Ascending aorta (tissue), 2 donors: ENCODE measurements at regions not wholly inside any gene's neighbourhood (a gene's known extent, or its start where the extent isn't known, plus 50 kb on each side); places are given as distances from the start of the nearest gene placed in this dataset.

Source experiments
- DNase-seq, 2 donors: peaks; one replicate each; pipeline ENCODE4 v3.0.0-alpha.2; 2019; ENCODE audit warnings: low spot score in 2 of 2
- H3K27ac ChIP-seq, 2 donors: fragments of 200-600 bp; sonication (generic); one replicate each; pipeline ENCODE4 v1.5.1; 2016 to 2017; ENCODE audit warnings: mild to moderate bottlenecking in 1 of 2
- H3K27me3 ChIP-seq: fragments of 200-600 bp; sonication (generic); one replicate; pipeline ENCODE4 v1.5.1; 2017
- H3K36me3 ChIP-seq, 2 donors: fragments of 200-600 bp; sonication (generic); one replicate each; pipeline ENCODE4 v1.5.1; 2016
- H3K4me1 ChIP-seq, 2 donors: fragments of 200-600 bp; sonication (generic); one replicate each; pipeline ENCODE4 v1.5.1; 2016 to 2017; ENCODE audit warnings: mild to moderate bottlenecking in 1 of 2
- H3K4me3 ChIP-seq, 2 donors: fragments of 200-600 bp; sonication (generic); one replicate each; pipeline ENCODE4 v1.5.1; 2016 to 2017; ENCODE audit warnings: mild to moderate bottlenecking in 1 of 2
- H3K9me3 ChIP-seq, 2 donors: fragments of 200-600 bp; sonication (generic); one replicate each; pipeline ENCODE4 v1.5.1; 2016
- intact Hi-C: fragments of 100-400 bp; cut with DNase I; formaldehyde crosslinking; loops from one replicate; pipeline ENCODE4 v1.15.1; 2023
- TF ChIP-seq, protein P1 (sequence below), 3 experiments: fragments of 200-600 bp in 2 of 3; fragments of 450-650 bp in 1 of 3; sonication (generic) in 2 of 3; IDR thresholded peaks; one replicate each; pipeline ENCODE4 v1.5.1; 2016 to 2019; ENCODE audit warnings: antibody characterized with exemption in 3 of 3, mild to moderate bottlenecking in 1 of 3, moderate library complexity in 1 of 3

DNA sequence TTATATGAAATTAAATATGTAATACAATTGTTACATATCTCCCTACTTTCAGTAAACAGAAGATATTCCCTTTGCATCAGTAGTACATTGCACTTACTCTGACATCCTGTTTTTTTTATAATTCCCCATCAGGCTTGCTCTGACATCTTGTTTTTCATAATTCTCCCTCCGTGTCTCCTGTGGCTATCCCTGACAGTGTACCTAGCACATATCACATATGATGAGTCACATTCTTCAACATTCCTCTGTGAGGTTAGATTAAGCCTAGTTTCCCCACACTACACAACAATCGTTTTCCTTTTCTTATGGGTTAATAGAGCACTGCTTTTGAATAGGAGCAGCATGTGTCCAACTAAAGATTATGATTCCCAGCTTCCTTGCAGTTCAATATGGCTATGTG lies 250.6 kb upstream of the NPVF start:
- Histone ChIP-seq H3K9me3 (no peaks in the 10 kb centered on the region), H3K27me3 (no peaks in the 10 kb centered on the region), H3K27ac (no peak overlapping the region), H3K4me3 (no peak overlapping the region), H3K36me3 (no peaks in the 10 kb centered on the region), H3K4me1 (no peaks in the 10 kb centered on the region)
- no peak for DNase-seq
- intact Hi-C loops, result no loop called here
- TF ChIP-seq, protein P1, sequence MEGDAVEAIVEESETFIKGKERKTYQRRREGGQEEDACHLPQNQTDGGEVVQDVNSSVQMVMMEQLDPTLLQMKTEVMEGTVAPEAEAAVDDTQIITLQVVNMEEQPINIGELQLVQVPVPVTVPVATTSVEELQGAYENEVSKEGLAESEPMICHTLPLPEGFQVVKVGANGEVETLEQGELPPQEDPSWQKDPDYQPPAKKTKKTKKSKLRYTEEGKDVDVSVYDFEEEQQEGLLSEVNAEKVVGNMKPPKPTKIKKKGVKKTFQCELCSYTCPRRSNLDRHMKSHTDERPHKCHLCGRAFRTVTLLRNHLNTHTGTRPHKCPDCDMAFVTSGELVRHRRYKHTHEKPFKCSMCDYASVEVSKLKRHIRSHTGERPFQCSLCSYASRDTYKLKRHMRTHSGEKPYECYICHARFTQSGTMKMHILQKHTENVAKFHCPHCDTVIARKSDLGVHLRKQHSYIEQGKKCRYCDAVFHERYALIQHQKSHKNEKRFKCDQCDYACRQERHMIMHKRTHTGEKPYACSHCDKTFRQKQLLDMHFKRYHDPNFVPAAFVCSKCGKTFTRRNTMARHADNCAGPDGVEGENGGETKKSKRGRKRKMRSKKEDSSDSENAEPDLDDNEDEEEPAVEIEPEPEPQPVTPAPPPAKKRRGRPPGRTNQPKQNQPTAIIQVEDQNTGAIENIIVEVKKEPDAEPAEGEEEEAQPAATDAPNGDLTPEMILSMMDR (IDR thresholded peaks at IDR 0.05), result no peak

DNA sequence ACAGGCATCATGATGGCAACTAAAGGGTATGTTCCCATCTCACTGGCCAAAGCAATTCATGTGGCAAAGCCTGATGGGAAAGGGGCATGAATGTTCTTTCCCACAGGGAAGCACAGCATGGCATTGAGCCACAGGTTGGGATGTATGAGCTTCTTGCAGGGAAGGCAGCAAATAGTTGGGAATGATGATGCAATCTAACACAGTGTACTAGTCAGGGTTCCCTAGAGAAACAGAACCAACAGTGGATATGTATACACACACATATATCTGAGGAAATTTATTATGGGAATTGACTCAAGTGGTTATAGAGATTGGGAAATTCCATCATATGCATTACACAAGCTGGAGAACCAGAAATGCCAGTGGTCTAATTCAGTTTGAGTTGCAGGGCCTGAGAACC lies 253.6 kb upstream of the NPVF start:
- H3K4me3 ChIP-seq, result no peak overlapping the region
- intact Hi-C loops, result no loop called here

DNA sequence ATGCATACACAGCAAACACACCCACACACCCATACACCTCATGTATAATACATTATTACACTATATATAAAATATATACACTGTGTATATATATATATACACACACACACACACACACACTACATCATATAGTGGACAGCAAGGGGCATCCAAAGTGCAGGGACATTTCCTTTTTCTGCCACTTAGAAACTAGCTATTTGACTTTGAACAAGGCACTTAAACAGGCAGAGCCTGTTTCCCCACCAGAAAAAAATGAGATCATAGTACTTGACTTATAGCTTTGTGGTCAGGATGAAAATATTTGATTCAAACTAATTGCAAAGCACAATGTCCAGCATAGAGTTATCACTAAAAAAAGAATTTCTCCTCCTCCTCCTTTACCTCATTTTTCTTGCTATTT lies 254.3 kb upstream of the NPVF start:
- TF ChIP-seq, protein P1 (IDR thresholded peaks at IDR 0.05), result no peak
- Histone ChIP-seq H3K27me3 (no peaks in the 10 kb centered on the region), H3K27ac (no peak overlapping the region)

More for the DNA sequence above, 253.6 kb upstream of the NPVF start:
- Histone ChIP-seq H3K9me3 (no peaks in the 10 kb centered on the region), H3K27ac (no peak overlapping the region), H3K27me3 (no peaks in the 10 kb centered on the region), H3K36me3 (no peaks in the 10 kb centered on the region), H3K4me1 (no peaks in the 10 kb centered on the region)
- TF ChIP-seq, protein P1 (IDR thresholded peaks at IDR 0.05), result no peak
- no peak for DNase-seq

DNA sequence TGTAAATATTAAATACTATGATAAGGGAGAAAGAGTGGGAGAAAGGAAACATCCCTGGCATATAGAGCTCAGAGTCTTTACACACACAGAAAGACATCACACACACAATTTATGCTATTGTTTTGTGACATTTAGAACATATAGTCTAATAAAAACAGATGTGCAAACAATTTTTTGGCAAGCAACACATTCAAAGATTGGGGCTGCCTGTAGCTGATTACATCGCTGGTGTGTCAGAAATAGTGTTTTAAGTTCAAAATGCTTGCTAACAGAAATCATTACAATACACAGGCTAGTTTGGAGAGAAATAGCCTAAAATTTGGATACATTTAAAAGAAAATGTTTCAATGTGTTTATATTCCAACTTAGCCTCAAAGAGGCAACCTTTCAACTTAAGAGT lies 256.7 kb upstream of the NPVF start:
- Histone ChIP-seq H3K4me3 (no peak overlapping the region), H3K9me3 (no peaks in the 10 kb centered on the region), H3K36me3 (no peaks in the 10 kb centered on the region), H3K4me1 (no peaks in the 10 kb centered on the region), H3K27ac (no peak overlapping the region), H3K27me3 (no peaks in the 10 kb centered on the region)
- TF ChIP-seq, protein P1 (IDR thresholded peaks at IDR 0.05), result no peak
- intact Hi-C loops, result no loop called here
- DNase-seq, result no peak

More for the DNA sequence above, 254.3 kb upstream of the NPVF start:
- DNase-seq, result no peak
- no peak overlapping the region for H3K4me3 ChIP-seq
- H3K36me3 ChIP-seq, result no peaks in the 10 kb centered on the region
- H3K9me3 ChIP-seq, result no peaks in the 10 kb centered on the region
- no peaks in the 10 kb centered on the region for H3K4me1 ChIP-seq
- intact Hi-C loops, result no loop called here

DNA sequence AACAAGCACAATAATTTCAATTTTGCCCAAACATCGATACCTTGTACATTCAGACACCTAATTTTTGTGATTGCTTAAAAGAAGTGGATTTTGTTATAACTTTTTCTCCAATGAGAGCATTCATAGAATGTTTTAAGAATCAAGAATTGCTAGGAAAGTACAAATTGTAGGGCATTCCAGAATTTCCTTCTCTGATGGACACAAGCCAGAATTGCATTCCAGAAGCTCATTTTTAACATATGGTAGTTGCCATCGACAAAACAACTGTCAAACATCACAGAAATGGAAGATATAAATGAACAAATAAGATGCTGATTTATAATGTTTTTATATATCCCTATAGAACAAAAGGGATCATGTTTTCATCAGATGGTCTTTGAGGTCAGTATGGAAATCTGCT lies 258.4 kb upstream of the NPVF start:
- Histone ChIP-seq H3K4me3 (no peak overlapping the region), H3K9me3 (no peaks in the 10 kb centered on the region), H3K36me3 (no peaks in the 10 kb centered on the region), H3K27me3 (no peaks in the 10 kb centered on the region), H3K4me1 (no peaks in the 10 kb centered on the region), H3K27ac (no peak overlapping the region)
- TF ChIP-seq, protein P1 (IDR thresholded peaks at IDR 0.05), result no peak
- no peak for DNase-seq
- intact Hi-C loops, result no loop called here

DNA sequence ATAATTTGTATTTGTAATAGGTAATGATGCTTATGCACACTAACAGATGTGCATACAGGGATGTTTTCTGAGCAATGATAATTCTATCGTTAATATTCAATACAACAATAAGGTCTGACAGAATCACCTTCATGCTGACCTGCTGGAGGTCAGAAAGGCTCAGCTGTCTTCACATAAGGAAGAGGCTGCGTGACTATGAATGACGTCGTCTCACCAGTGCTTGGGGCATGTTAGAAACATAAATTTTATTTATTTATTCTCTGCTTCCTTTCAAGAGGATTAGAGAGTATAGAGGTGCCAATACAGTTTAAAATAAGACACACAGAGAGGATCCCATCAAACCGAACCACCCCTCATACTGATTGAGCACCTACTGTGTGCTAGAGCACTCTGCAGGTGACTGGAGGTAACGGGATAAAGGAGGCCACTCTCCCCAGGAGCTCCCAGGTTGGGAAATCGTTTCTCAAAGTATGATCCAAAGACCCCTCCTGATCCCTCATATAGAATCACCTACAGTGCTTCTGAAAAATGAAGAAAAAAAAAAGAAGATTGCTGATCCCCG lies 265.6 kb upstream of the NPVF start:
- DNase-seq, result no peak
- intact Hi-C loops, result no loop called here
- H3K27me3 ChIP-seq, result no peaks in the 10 kb centered on the region
- H3K36me3 ChIP-seq, result no peaks in the 10 kb centered on the region
- TF ChIP-seq, protein P1 (IDR thresholded peaks at IDR 0.05), result no peak
- peaks cover 0 to 6% of the 10 kb centered on the region in 2 donors for H3K4me1 ChIP-seq
- no peaks in the 10 kb centered on the region for H3K9me3 ChIP-seq
- H3K4me3 ChIP-seq, result no peak overlapping the region
- no peak overlapping the region for H3K27ac ChIP-seq
